ENCODE measurements at regions not wholly inside any gene's neighbourhood (a gene's known extent, or its start where the extent isn't known, plus 50 kb on each side); places are given as distances from the start of the nearest gene placed in this dataset.

GRCh38 chr6:113308266-113308665 is 548.9 kb upstream of the MARCKS start:
- no peaks in the 10 kb centered on the region for H3K4me1 ChIP-seq
- no peak overlapping the region for H3K27ac ChIP-seq
- no peaks in the 10 kb centered on the region for H3K9me3 ChIP-seq (replicated peaks in 1 of 11)
- no peaks in the 10 kb centered on the region for H3K36me3 ChIP-seq
- no peaks in the 10 kb centered on the region for H3K27me3 ChIP-seq
- H3K9ac ChIP-seq: no peak overlapping the region
- H4K20me1 ChIP-seq: no peaks in the 10 kb centered on the region
- no peak overlapping the region for H3K4me2 ChIP-seq
- no peak for TF ChIP-seq Cebpa-rat (IDR thresholded peaks at IDR 0.05)
- no peak overlapping the region for H3K4me3 ChIP-seq

GRCh38 chr6:113313841-113314240 is 543.3 kb upstream of the MARCKS start:
- H3K4me3 ChIP-seq: no peak overlapping the region
- H3K4me2 ChIP-seq: no peak overlapping the region
- no peak overlapping the region for H3K27ac ChIP-seq
- no peaks in the 10 kb centered on the region for H3K4me1 ChIP-seq
- no peaks in the 10 kb centered on the region for H4K20me1 ChIP-seq
- no peak for TF ChIP-seq Cebpa-rat (IDR thresholded peaks at IDR 0.05)
- H3K27me3 ChIP-seq: no peaks in the 10 kb centered on the region
- no peak overlapping the region for H3K9ac ChIP-seq
- H3K36me3 ChIP-seq: no peaks in the 10 kb centered on the region
- no peaks in the 10 kb centered on the region for H3K9me3 ChIP-seq (replicated peaks in 1 of 11)

GRCh38 chr6:113315165-113315564 is 542.0 kb upstream of the MARCKS start:
- Histone ChIP-seq H3K27ac (no peak overlapping the region), H3K9me3 (replicated peaks in 1 of 11) (no peaks in the 10 kb centered on the region), H3K4me1 (no peaks in the 10 kb centered on the region), H3K36me3 (no peaks in the 10 kb centered on the region), H3K9ac (no peak overlapping the region), H4K20me1 (no peaks in the 10 kb centered on the region), H3K4me3 (no peak overlapping the region), H3K4me2 (no peak overlapping the region), H3K27me3 (no peaks in the 10 kb centered on the region)
- TF ChIP-seq Cebpa-rat (IDR thresholded peaks at IDR 0.05): no peak

GRCh38 chr6:113315879-113316278 is 541.3 kb upstream of the MARCKS start:
- Histone ChIP-seq H3K9me3 (replicated peaks in 1 of 11) (no peaks in the 10 kb centered on the region), H3K4me2 (no peak overlapping the region), H3K27ac (no peak overlapping the region), H3K4me3 (no peak overlapping the region), H4K20me1 (no peaks in the 10 kb centered on the region), H3K4me1 (no peaks in the 10 kb centered on the region), H3K27me3 (no peaks in the 10 kb centered on the region), H3K36me3 (no peaks in the 10 kb centered on the region), H3K9ac (no peak overlapping the region)
- TF ChIP-seq Cebpa-rat (IDR thresholded peaks at IDR 0.05): no peak

- no peak overlapping the region for H3K9ac ChIP-seq
- H3K4me3 ChIP-seq: no peak overlapping the region
- TF ChIP-seq Cebpa-rat (IDR thresholded peaks at IDR 0.05): no peak
- no peaks in the 10 kb centered on the region for H3K9me3 ChIP-seq (replicated peaks in 1 of 11)
- no peaks in the 10 kb centered on the region for H3K4me1 ChIP-seq
- no peaks in the 10 kb centered on the region for H3K27me3 ChIP-seq
- H4K20me1 ChIP-seq: no peaks in the 10 kb centered on the region
- H3K27ac ChIP-seq: no peak overlapping the region
- no peak overlapping the region for H3K4me2 ChIP-seq
- H3K36me3 ChIP-seq: no peaks in the 10 kb centered on the region
Observed at GRCh38 chr6:113317442-113317841, 539.7 kb upstream of the MARCKS start.

- no peaks in the 10 kb centered on the region for H3K9me3 ChIP-seq (replicated peaks in 1 of 11)
- no peak for TF ChIP-seq Cebpa-rat (IDR thresholded peaks at IDR 0.05)
- no peaks in the 10 kb centered on the region for H3K4me1 ChIP-seq
- H3K4me3 ChIP-seq: no peak overlapping the region
- H3K4me2 ChIP-seq: no peak overlapping the region
- H3K27ac ChIP-seq: no peak overlapping the region
- H3K9ac ChIP-seq: no peak overlapping the region
- no peaks in the 10 kb centered on the region for H3K36me3 ChIP-seq
- no peaks in the 10 kb centered on the region for H3K27me3 ChIP-seq
- H4K20me1 ChIP-seq: no peaks in the 10 kb centered on the region
Observed at GRCh38 chr6:113317891-113318574, 539.1 kb upstream of the MARCKS start.

GRCh38 chr6:113318575-113318917 is 538.6 kb upstream of the MARCKS start:
- H3K9ac ChIP-seq: no peak overlapping the region
- no peak overlapping the region for H3K4me3 ChIP-seq
- H3K4me2 ChIP-seq: no peak overlapping the region
- H3K27me3 ChIP-seq: no peaks in the 10 kb centered on the region
- H3K9me3 ChIP-seq (replicated peaks in 1 of 11): no peaks in the 10 kb centered on the region
- no peaks in the 10 kb centered on the region for H4K20me1 ChIP-seq
- H3K4me1 ChIP-seq: no peaks in the 10 kb centered on the region
- no peaks in the 10 kb centered on the region for H3K36me3 ChIP-seq
- TF ChIP-seq Cebpa-rat (IDR thresholded peaks at IDR 0.05): no peak
- no peak overlapping the region for H3K27ac ChIP-seq

- Histone ChIP-seq H3K9ac (no peak overlapping the region), H3K9me3 (replicated peaks in 1 of 11) (no peaks in the 10 kb centered on the region), H3K36me3 (no peaks in the 10 kb centered on the region), H3K4me1 (no peaks in the 10 kb centered on the region), H3K4me3 (no peak overlapping the region), H3K27ac (no peak overlapping the region), H3K4me2 (no peak overlapping the region), H4K20me1 (no peaks in the 10 kb centered on the region), H3K27me3 (no peaks in the 10 kb centered on the region)
- no peak for TF ChIP-seq Cebpa-rat (IDR thresholded peaks at IDR 0.05)
Observed at GRCh38 chr6:113320653-113321052, 536.5 kb upstream of the MARCKS start.

- Histone ChIP-seq H3K4me2 (no peak overlapping the region), H3K9ac (no peak overlapping the region), H3K36me3 (no peaks in the 10 kb centered on the region), H3K27ac (no peak overlapping the region), H3K27me3 (no peaks in the 10 kb centered on the region), H4K20me1 (no peaks in the 10 kb centered on the region), H3K4me1 (no peaks in the 10 kb centered on the region), H3K9me3 (replicated peaks in 1 of 11) (no peaks in the 10 kb centered on the region), H3K4me3 (no peak overlapping the region)
- no peak for TF ChIP-seq Cebpa-rat (IDR thresholded peaks at IDR 0.05)
Observed at GRCh38 chr6:113326781-113327180, 530.4 kb upstream of the MARCKS start.

GRCh38 chr6:113328886-113329381 is 528.2 kb upstream of the MARCKS start:
- Histone ChIP-seq H3K9ac (no peak overlapping the region), H3K4me3 (no peak overlapping the region), H3K9me3 (replicated peaks in 1 of 11) (no peaks in the 10 kb centered on the region), H3K27me3 (no peaks in the 10 kb centered on the region), H4K20me1 (no peaks in the 10 kb centered on the region), H3K4me1 (no peaks in the 10 kb centered on the region), H3K36me3 (no peaks in the 10 kb centered on the region), H3K4me2 (no peak overlapping the region), H3K27ac (no peak overlapping the region)
- no peak for TF ChIP-seq Cebpa-rat (IDR thresholded peaks at IDR 0.05)

Measured in BLaER1 treated with 17β-estradiol and CSF1 and Interleukin-3, amounts not matched to agents 10 nM and 100 nM (cell line).